Retina (tissue), 1 donor: ENCODE measurements at regions not wholly inside any gene's neighbourhood (a gene's known extent, or its start where the extent isn't known, plus 50 kb on each side); places are given as distances from the start of the nearest gene placed in this dataset.

Experiments
- DNase-seq: peaks from one replicate; pipeline ENCODE4 v3.0.0-alpha.2; 2016

- DNase-seq = no peak
Measured at GRCh38 chr6:114605656-114606055, 262.8 kb upstream of the HS3ST5 start.

- DNase-seq = no peak
Measured at GRCh38 chr6:114600381-114600780, 257.6 kb upstream of the HS3ST5 start.

GRCh38 chr6:114595591-114595990 is 252.8 kb upstream of the HS3ST5 start:
- no peak for DNase-seq

GRCh38 chr6:114595186-114595585 is 252.4 kb upstream of the HS3ST5 start:
- DNase-seq = no peak

GRCh38 chr6:114592506-114592905 is 249.7 kb upstream of the HS3ST5 start:
- no peak for DNase-seq

GRCh38 chr6:114588726-114589125 is 245.9 kb upstream of the HS3ST5 start:
- no peak for DNase-seq

- no peak for DNase-seq
Measured at GRCh38 chr6:114586298-114586697, 243.5 kb upstream of the HS3ST5 start.

- no peak for DNase-seq
Measured at GRCh38 chr6:114581293-114581692, 238.5 kb upstream of the HS3ST5 start.

- DNase-seq = no peak
Measured at GRCh38 chr6:114580882-114581281, 238.1 kb upstream of the HS3ST5 start.

GRCh38 chr6:114579486-114579885 is 236.7 kb upstream of the HS3ST5 start:
- DNase-seq = no peak

GRCh38 chr6:114577109-114577508 is 234.3 kb upstream of the HS3ST5 start:
- DNase-seq = no peak

- no peak for DNase-seq
Measured at GRCh38 chr6:114576330-114576729, 233.5 kb upstream of the HS3ST5 start.

GRCh38 chr6:114569669-114570068 is 226.8 kb upstream of the HS3ST5 start:
- no peak for DNase-seq

- DNase-seq = no peak
Measured at GRCh38 chr6:114564302-114564933, 221.6 kb upstream of the HS3ST5 start.

GRCh38 chr6:114559419-114559818 is 216.6 kb upstream of the HS3ST5 start:
- DNase-seq = no peak

- no peak for DNase-seq
Measured at GRCh38 chr6:114558153-114558552, 215.3 kb upstream of the HS3ST5 start.

- no peak for DNase-seq
Measured at GRCh38 chr6:114556846-114557488, 214.1 kb upstream of the HS3ST5 start.

GRCh38 chr6:114550316-114550715 is 207.5 kb upstream of the HS3ST5 start:
- DNase-seq = no peak

- no peak for DNase-seq
Measured at GRCh38 chr6:114543696-114544095, 200.9 kb upstream of the HS3ST5 start.

GRCh38 chr6:114541794-114542193 is 199.0 kb upstream of the HS3ST5 start:
- DNase-seq = no peak

GRCh38 chr6:114537977-114538376 is 195.2 kb upstream of the HS3ST5 start:
- DNase-seq = no peak

GRCh38 chr6:114534813-114535212 is 192.0 kb upstream of the HS3ST5 start:
- DNase-seq = no peak

GRCh38 chr6:114524081-114524480 is 181.3 kb upstream of the HS3ST5 start:
- no peak for DNase-seq

- DNase-seq = no peak
Measured at GRCh38 chr6:114523508-114523907, 180.7 kb upstream of the HS3ST5 start.

- no peak for DNase-seq
Measured at GRCh38 chr6:114521926-114522325, 179.1 kb upstream of the HS3ST5 start.
